GM18858 (cell line): ENCODE measurements at regions not wholly inside any gene's neighbourhood (a gene's known extent, or its start where the extent isn't known, plus 50 kb on each side); places are given as distances from the start of the nearest gene placed in this dataset.

Source experiments
- ATAC-seq: cut with Tn5 transposase; IDR thresholded peaks from one replicate; pipeline ENCODE4 v1.9.1; 2021; ENCODE audit not compliant: unreplicated experiment

- no peak for ATAC-seq
Measured at GRCh38 chr1:164226977-164227376, 332.0 kb upstream of the PBX1 start.

- no peak for ATAC-seq
Measured at GRCh38 chr1:164228928-164229327, 330.1 kb upstream of the PBX1 start.

DNA sequence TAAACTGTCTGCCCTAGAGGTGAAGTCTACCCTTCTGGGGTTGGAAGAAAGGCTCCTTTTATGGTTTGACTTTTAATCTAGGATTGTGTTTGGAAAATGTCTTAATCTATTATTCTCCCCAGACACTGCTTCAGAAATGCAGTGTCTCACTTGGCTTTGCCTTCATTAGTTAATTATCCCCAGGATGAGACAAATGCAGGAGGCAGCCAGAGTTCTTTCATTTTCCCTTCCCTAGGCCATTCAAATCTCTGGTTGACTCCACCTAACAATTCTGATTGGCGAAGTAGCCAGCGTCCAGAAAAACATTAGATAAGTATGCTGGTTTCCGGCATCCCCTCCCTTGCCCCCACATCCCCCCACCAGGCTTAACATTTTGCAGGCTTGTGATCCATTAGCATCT, 325.8 kb upstream of the PBX1 start:
- ATAC-seq: no peak

DNA sequence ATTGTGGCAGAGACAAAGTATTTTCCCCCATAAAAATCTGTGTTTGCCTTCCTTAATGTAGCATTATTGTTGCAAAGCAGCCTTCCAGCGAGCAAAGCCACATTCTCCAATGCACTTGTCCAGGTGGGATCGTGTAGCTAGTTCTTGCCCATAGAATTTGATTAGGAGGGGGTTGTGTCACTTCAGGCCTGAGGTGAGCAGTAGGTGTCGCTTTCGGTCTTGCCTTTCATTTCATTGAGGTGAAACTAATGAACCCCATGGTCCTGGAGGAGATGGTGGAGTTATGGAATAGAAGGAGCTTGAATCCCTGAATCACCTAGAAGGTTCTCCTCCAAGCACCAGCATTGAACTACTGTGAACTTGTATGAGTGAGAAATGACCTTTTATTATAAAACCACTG, 318.9 kb upstream of the PBX1 start:
- ATAC-seq: no peak

GRCh38 chr1:164250365-164250764, 308.6 kb upstream of the PBX1 start:
- no peak for ATAC-seq

GRCh38 chr1:164256456-164256855, 302.5 kb upstream of the PBX1 start:
- ATAC-seq: no peak

DNA sequence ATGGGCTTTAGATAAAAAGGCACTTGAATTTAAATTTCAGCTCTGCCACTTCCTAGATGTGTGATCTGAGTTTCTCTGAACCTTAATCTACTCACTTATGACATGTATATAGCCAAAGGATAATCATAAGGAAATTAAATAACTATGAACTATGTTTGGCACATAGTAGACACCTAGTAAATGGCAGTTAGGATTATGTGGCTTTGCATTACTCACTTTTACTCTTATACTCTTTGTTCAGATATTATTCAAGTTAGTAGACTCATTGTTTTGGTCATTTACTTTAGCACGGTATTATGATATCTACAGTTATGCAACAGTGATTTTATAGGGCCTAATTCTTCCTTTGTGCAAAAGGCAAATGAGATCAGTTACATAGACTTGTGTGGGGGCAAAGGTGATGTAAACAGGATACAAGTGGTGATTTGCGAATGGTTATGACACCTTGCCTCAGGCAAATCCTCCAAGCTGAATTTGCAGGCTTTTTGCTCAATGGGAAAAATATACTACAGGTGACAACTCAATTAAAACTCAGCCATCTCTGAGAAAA, 297.2 kb upstream of the PBX1 start:
- ATAC-seq: no peak

DNA sequence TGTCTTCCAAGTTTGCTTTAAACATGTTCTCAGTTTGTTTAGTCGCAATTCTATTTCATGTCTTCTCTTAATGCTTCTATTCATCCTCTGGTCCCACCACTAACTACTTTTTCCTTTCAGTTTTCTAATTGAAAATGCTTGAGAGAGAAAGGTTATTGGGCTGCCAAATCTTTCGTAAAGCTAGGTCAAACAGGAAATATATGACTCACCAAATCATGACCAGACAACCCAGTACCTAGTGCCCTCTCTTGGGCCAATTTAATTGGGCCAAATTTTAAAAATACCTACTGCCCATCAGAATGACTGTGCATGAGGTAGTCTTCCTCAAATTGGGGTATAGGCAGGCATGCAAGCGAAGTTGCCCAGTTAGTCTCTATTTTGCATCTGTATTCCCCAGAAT, 295.4 kb upstream of the PBX1 start:
- ATAC-seq: no peak

DNA sequence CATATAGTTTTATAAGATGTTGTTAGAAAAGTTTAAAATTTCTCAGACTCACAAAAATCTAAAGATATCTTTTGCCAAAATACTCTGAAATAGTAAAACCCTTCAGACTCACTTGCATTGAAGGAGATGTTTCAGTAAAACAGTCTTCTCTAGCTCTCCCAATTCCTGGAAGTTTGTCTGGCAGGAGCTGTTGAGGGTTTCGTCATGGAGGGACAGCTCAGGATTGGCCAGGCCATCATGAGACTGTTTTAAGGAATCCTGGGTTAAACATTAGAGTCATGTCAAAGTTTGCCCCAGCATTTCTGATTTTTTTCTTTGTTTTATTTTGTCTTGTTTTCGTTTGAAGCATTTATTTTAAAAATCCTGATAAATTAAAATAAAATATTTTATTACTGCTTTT, 293.8 kb upstream of the PBX1 start:
- ATAC-seq: no peak

DNA sequence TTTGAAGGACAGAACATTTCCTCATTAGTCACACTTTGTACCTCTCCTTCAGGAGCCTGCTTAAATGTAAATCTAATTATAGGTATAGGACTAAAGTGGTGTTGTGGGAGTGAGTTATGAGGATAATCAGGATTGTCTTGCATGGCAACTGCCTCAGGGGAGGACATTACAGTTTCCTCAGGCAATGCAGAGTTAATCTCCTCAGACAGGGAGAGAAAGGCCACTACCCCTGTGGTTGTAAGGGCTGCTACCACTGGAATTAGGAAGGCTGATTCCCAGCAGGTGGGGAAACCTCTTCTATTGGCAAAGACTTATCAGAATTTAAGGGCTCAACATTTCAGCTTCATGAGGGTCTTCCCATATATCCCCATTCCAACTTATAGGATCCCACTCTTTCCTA, 286.8 kb upstream of the PBX1 start:
- no peak for ATAC-seq

- no peak for ATAC-seq
Measured at GRCh38 chr1:164296172-164296571, 262.8 kb upstream of the PBX1 start.

GRCh38 chr1:164308101-164308500, 250.9 kb upstream of the PBX1 start:
- ATAC-seq: no peak

GRCh38 chr1:164310166-164310565, 248.8 kb upstream of the PBX1 start:
- no peak for ATAC-seq

DNA sequence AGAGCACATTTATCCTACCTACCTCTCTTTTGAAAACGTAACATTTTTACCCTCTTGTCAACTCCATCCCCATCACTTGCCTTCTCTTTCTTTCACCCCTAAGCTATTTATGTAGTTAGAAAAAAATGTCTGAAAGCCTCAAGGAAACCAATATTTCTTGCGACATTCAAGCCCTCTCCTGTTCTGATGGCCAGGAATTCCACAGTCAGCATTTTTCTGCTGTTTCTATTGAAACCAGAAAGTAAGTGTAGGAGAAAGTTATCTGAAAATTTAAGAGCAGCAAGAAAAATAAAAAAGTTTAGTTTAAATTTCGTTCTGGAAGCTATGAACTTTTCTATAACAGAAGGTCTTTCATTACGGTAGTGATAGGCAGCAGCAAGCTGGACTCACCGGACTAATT, 247.6 kb upstream of the PBX1 start:
- ATAC-seq: no peak

DNA sequence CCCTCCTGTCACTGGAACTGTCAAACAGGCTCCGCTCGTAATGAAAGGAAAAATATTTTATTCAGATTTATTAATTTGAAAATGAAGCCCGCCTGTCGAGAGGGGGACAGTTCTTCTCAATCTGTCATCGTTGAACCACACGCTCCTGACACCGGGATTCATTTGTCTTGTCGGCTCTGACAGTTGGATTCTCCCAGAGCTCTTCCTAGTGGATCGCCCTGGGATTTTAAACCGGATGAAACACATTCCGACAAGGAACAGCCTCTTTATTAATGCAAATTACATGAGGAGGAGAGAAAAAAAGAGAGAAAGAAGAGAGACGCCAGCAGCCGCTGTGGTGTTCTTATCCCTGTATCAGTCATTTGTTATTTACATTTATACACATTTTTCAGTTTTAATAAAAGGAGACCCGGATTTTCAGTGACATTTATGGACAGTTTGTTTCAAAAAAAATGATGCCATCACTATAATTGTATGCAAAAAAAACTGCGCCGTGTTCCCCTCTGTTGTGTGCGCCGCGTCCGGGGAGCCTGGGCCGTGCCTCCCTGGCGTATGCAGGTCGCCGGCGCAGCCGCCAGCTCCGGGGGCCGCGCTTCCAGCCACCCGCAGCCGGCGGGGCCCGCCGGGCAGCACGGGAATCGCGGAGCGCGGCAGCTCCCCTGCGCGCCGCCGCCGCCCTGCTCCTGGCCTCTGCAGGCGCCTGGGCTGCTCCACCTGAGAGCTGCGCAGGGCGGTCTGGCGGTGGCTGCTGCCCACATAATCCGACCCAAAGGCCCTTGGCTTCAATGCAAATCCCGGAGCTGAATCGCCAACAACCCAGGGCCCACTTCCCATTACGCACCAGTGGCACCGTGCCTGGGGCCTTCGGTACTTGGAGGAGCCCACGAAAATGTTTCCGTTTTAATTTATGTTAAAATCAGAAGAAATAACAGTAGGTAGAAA, 237.9 kb upstream of the PBX1 start:
- ATAC-seq: no peak

DNA sequence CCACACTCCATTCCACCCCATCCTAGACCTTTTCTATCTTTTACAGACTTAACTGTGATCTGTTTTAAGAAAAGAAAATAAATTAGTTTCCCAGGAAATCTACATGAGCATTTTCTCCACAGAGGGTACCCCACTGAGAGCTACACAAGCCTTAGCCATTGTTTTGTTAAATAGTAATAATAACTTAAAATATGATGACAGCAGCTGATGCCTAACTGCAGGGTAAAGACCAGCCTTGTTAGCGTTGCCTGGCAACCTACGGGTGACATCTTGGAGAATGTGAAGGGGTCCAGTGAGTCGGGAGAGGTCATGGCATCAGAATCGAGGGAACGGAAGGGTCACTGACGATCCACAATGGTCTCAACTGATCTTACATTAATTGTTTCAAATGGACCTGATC, 233.2 kb upstream of the PBX1 start:
- ATAC-seq: no peak

DNA sequence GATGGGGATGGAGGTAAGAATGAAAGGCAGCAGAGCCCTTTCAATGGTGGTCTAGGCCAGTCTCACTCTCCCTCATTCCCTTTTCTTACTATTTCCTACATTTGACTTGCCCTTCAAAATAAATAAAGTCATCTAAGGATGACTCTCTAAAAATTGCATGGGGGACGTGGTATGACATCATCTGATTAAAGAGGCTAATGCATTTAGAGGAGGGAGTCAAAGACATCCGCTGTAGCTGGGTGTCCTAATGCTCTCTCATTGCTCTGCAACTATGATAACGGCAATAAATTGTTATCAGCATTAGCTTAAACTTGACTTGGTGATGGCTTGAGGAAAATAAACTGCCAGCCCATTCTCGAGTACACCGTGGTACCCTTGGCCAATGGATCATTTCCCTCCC, 225.6 kb upstream of the PBX1 start:
- no peak for ATAC-seq

DNA sequence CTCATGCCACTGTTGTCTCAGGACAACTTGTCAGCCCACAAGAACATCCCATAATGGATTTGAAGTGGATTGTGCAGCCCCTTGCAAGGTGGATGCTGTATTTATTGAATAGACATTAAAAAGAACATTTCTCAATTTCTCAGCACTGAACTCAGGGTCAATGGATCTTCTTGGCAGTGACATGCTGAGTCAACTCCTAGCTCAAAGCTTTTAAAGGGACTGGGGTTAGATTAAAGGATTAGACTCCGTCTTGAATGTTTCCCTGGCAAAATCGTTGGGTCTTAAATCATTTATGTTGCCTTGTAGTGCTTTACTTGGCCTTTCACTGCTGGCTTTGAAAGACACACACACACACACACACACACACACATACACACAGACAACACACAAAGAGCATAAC, 221.6 kb upstream of the PBX1 start:
- no peak for ATAC-seq

GRCh38 chr1:164337885-164338284, 221.1 kb upstream of the PBX1 start:
- no peak for ATAC-seq

DNA sequence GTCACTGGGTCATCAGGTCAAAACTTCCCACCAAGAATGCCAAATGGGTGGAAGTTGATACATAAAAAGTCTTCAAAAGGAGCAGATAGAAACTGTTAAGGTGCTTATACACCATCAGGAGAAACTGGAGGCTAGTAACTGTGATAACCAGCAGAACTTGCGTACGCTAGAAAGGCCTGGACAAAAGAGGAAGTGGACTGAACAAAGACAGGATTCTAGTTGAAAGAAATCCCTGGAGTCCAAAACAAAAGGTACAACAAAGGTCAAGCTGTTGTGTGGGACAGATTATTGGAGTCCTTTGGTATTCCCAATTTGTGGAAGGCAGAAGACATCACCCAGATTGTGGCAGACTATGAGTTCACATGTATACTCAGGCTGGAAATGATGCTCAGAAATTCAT, 215.8 kb upstream of the PBX1 start:
- no peak for ATAC-seq

DNA sequence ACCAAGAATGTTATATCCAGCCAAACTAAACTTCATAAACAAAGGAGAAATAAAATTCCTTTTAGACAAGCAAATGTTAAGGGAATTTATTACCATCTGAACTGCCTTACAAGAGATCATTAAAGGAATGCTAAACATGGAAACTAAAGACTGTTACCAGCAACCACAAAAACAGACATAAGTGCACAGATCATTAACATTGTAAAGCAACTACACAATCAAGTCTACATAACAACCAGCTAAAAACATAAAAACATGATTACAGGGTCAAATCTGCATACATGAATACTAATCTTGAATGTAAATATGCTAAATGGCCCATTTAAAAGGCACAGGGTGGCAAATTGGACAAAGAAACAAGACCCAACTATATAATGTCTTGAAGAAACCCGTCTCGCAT, 211.0 kb upstream of the PBX1 start:
- ATAC-seq: no peak

DNA sequence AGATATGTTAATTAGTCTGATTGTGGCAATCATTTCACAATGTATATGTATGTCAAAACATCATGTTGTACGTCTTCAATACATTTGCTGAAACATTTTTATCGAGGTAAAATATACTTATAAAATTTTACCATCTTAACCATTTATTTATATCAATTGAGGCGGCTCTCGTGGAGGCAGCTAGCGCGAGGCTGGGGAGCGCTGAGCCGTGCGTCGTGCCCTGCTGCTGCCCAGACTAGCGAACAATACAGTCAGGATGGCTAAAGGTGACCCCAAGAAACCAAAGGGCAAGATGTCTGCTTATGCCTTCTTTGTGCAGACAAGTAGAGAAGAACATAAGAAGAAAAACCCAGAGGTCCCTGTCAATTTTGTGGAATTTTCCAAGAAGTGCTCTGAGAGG, 202.5 kb upstream of the PBX1 start:
- no peak for ATAC-seq

- ATAC-seq: no peak
Measured at GRCh38 chr1:164360265-164360664, 198.7 kb upstream of the PBX1 start.
